Activated naive CD8-positive, alpha-beta T cell treated with anti-CD3 and anti-CD28 coated beads, Interleukin-2, amount 10 ng/mL, durations not matched to agents 7 days and 5 days (primary cell): ENCODE measurements at regions not wholly inside any gene's neighbourhood (a gene's known extent, or its start where the extent isn't known, plus 50 kb on each side); places are given as distances from the start of the nearest gene placed in this dataset.

Source experiments
- ATAC-seq: fragments of 150-1000 bp; cut with Tn5 transposase; one replicate; pipeline ENCODE4 v1.10.0; 2021; ENCODE audit warnings: low read depth, moderate library complexity
- POLR2A ChIA-PET: fragments of 350-600 bp; sonication (Branson Sonifier 250); formaldehyde crosslinking; loops from one replicate; lab custom pipeline; 2021; ENCODE audit warnings: antibody characterized with exemption; lab: Charles Lee
- DNase-seq: peaks from one replicate; pipeline ENCODE4 v3.0.0; 2021
- H3K27ac Mint-ChIP-seq: one replicate; pipeline ENCODE4 v1.8.0; 2022; ENCODE audit warnings: mild to moderate bottlenecking, mixed read lengths
- H3K27me3 Mint-ChIP-seq: one replicate; pipeline ENCODE4 v1.8.0; 2022; ENCODE audit warnings: mild to moderate bottlenecking, moderate library complexity, mixed read lengths
- H3K36me3 Mint-ChIP-seq: one replicate; pipeline ENCODE4 v1.8.0; 2021; ENCODE audit warnings: mild to moderate bottlenecking, mixed read lengths
- H3K4me1 Mint-ChIP-seq: one replicate; pipeline ENCODE4 v1.8.0; 2021; ENCODE audit warnings: mixed read lengths
- H3K4me3 Mint-ChIP-seq: one replicate; pipeline ENCODE4 v1.8.0; 2022; ENCODE audit warnings: mild to moderate bottlenecking, moderate library complexity, mixed read lengths
- H3K9me3 Mint-ChIP-seq: one replicate; pipeline ENCODE4 v1.8.0; 2021; ENCODE audit warnings: mixed read lengths

GRCh38 chr1:218823291-218823900 is 350.3 kb upstream of the LYPLAL1 start:
- Mint-ChIP-seq H3K27ac (no peak overlapping the region), H3K4me1 (no peaks in the 10 kb centered on the region), H3K4me3 (no peak overlapping the region), H3K9me3 (peaks cover 2% of the 10 kb centered on the region), H3K36me3 (no peaks in the 10 kb centered on the region), H3K27me3 (no peaks in the 10 kb centered on the region)
- ATAC-seq: no peak
- no peak for DNase-seq
- POLR2A ChIA-PET: no interaction called here

GRCh38 chr1:218827486-218827885 is 346.2 kb upstream of the LYPLAL1 start:
- no peaks in the 10 kb centered on the region for H3K27me3 Mint-ChIP-seq
- DNase-seq: no peak
- H3K4me3 Mint-ChIP-seq: no peak overlapping the region
- no peaks in the 10 kb centered on the region for H3K36me3 Mint-ChIP-seq
- POLR2A ChIA-PET: no interaction called here
- H3K4me1 Mint-ChIP-seq: no peaks in the 10 kb centered on the region
- no peaks in the 10 kb centered on the region for H3K9me3 Mint-ChIP-seq
- ATAC-seq: no peak
- H3K27ac Mint-ChIP-seq: no peak overlapping the region

- Mint-ChIP-seq H3K9me3 (no peaks in the 10 kb centered on the region), H3K27ac (no peak overlapping the region), H3K4me3 (no peak overlapping the region), H3K36me3 (no peaks in the 10 kb centered on the region), H3K27me3 (no peaks in the 10 kb centered on the region), H3K4me1 (no peaks in the 10 kb centered on the region)
- ATAC-seq: no peak
- POLR2A ChIA-PET: no interaction called here
- no peak for DNase-seq
Observed at GRCh38 chr1:218828125-218828650, 345.5 kb upstream of the LYPLAL1 start.

GRCh38 chr1:218829097-218829496 is 344.6 kb upstream of the LYPLAL1 start:
- Mint-ChIP-seq H3K4me1 (no peaks in the 10 kb centered on the region), H3K4me3 (no peak overlapping the region), H3K9me3 (no peaks in the 10 kb centered on the region), H3K27me3 (no peaks in the 10 kb centered on the region), H3K27ac (no peak overlapping the region), H3K36me3 (no peaks in the 10 kb centered on the region)
- POLR2A ChIA-PET: no interaction called here
- no peak for DNase-seq
- no peak for ATAC-seq

GRCh38 chr1:218835609-218836008 is 338.1 kb upstream of the LYPLAL1 start:
- ATAC-seq (no peak), DNase-seq (no peak)
- POLR2A ChIA-PET: no interaction called here

GRCh38 chr1:218836264-218836663 is 337.4 kb upstream of the LYPLAL1 start:
- Mint-ChIP-seq H3K4me3 (no peak overlapping the region), H3K4me1 (no peaks in the 10 kb centered on the region), H3K27ac (no peak overlapping the region), H3K27me3 (no peaks in the 10 kb centered on the region), H3K9me3 (peaks cover 3% of the 10 kb centered on the region), H3K36me3 (no peaks in the 10 kb centered on the region)
- ATAC-seq (no peak), DNase-seq (no peak)
- POLR2A ChIA-PET: no interaction called here

More at GRCh38 chr1:218835609-218836008, 338.1 kb upstream of the LYPLAL1 start:
- Mint-ChIP-seq H3K4me3 (no peak overlapping the region), H3K9me3 (no peaks in the 10 kb centered on the region), H3K27me3 (no peaks in the 10 kb centered on the region), H3K4me1 (no peaks in the 10 kb centered on the region), H3K36me3 (no peaks in the 10 kb centered on the region), H3K27ac (no peak overlapping the region)

GRCh38 chr1:218837051-218837450 is 336.6 kb upstream of the LYPLAL1 start:
- no peak overlapping the region for H3K4me3 Mint-ChIP-seq
- H3K27me3 Mint-ChIP-seq: no peaks in the 10 kb centered on the region
- H3K36me3 Mint-ChIP-seq: no peaks in the 10 kb centered on the region
- no peak for DNase-seq
- H3K4me1 Mint-ChIP-seq: no peaks in the 10 kb centered on the region
- H3K9me3 Mint-ChIP-seq: peaks cover 3% of the 10 kb centered on the region
- no peak overlapping the region for H3K27ac Mint-ChIP-seq
- POLR2A ChIA-PET: no interaction called here
- ATAC-seq: no peak

- Mint-ChIP-seq H3K9me3 (peaks cover 7% of the 10 kb centered on the region), H3K27ac (no peak overlapping the region), H3K27me3 (no peaks in the 10 kb centered on the region), H3K4me1 (no peaks in the 10 kb centered on the region), H3K36me3 (no peaks in the 10 kb centered on the region), H3K4me3 (no peak overlapping the region)
- ATAC-seq (no peak), DNase-seq (no peak)
- POLR2A ChIA-PET: no interaction called here
Observed at GRCh38 chr1:218845589-218845988, 328.1 kb upstream of the LYPLAL1 start.

- Mint-ChIP-seq H3K36me3 (no peaks in the 10 kb centered on the region), H3K4me3 (no peak overlapping the region), H3K27ac (no peak overlapping the region), H3K4me1 (no peaks in the 10 kb centered on the region), H3K27me3 (no peaks in the 10 kb centered on the region), H3K9me3 (peaks cover 5% of the 10 kb centered on the region)
- DNase-seq (no peak), ATAC-seq (no peak)
- POLR2A ChIA-PET: no interaction called here
Observed at GRCh38 chr1:218846181-218846580, 327.5 kb upstream of the LYPLAL1 start.

- ATAC-seq (no peak), DNase-seq (no peak)
- POLR2A ChIA-PET: no interaction called here
- no peak overlapping the region for H3K27ac Mint-ChIP-seq
- no peaks in the 10 kb centered on the region for H3K4me1 Mint-ChIP-seq
- peaks cover 5% of the 10 kb centered on the region for H3K9me3 Mint-ChIP-seq
- H3K4me3 Mint-ChIP-seq: no peak overlapping the region
- no peaks in the 10 kb centered on the region for H3K27me3 Mint-ChIP-seq
- H3K36me3 Mint-ChIP-seq: no peaks in the 10 kb centered on the region
Observed at GRCh38 chr1:218847089-218847768, 326.4 kb upstream of the LYPLAL1 start.

- H3K9me3 Mint-ChIP-seq: peaks cover 3% of the 10 kb centered on the region
- H3K4me1 Mint-ChIP-seq: no peaks in the 10 kb centered on the region
- no peaks in the 10 kb centered on the region for H3K27me3 Mint-ChIP-seq
- ATAC-seq: no peak
- no peak overlapping the region for H3K4me3 Mint-ChIP-seq
- POLR2A ChIA-PET: no interaction called here
- DNase-seq: no peak
- H3K36me3 Mint-ChIP-seq: no peaks in the 10 kb centered on the region
- no peak overlapping the region for H3K27ac Mint-ChIP-seq
Observed at GRCh38 chr1:218848009-218848408, 325.7 kb upstream of the LYPLAL1 start.

GRCh38 chr1:218850367-218850766 is 323.3 kb upstream of the LYPLAL1 start:
- Mint-ChIP-seq H3K27ac (no peak overlapping the region), H3K27me3 (no peaks in the 10 kb centered on the region), H3K36me3 (no peaks in the 10 kb centered on the region), H3K4me1 (no peaks in the 10 kb centered on the region), H3K9me3 (no peaks in the 10 kb centered on the region), H3K4me3 (no peak overlapping the region)
- ATAC-seq (no peak), DNase-seq (no peak)
- POLR2A ChIA-PET: no interaction called here

GRCh38 chr1:218851586-218851985 is 322.1 kb upstream of the LYPLAL1 start:
- Mint-ChIP-seq H3K4me3 (no peak overlapping the region), H3K9me3 (no peaks in the 10 kb centered on the region), H3K36me3 (no peaks in the 10 kb centered on the region), H3K27me3 (no peaks in the 10 kb centered on the region), H3K27ac (no peak overlapping the region), H3K4me1 (no peaks in the 10 kb centered on the region)
- POLR2A ChIA-PET: no interaction called here
- no peak for ATAC-seq
- DNase-seq: no peak

GRCh38 chr1:218852527-218852926 is 321.2 kb upstream of the LYPLAL1 start:
- Mint-ChIP-seq H3K27me3 (no peaks in the 10 kb centered on the region), H3K4me3 (no peak overlapping the region), H3K27ac (no peak overlapping the region), H3K9me3 (no peaks in the 10 kb centered on the region), H3K36me3 (no peaks in the 10 kb centered on the region), H3K4me1 (no peaks in the 10 kb centered on the region)
- DNase-seq: no peak
- no peak for ATAC-seq
- POLR2A ChIA-PET: no interaction called here
